Mammary epithelial cell (primary cell): ENCODE measurements at regions not wholly inside any gene's neighbourhood (a gene's known extent, or its start where the extent isn't known, plus 50 kb on each side); places are given as distances from the start of the nearest gene placed in this dataset.

Source experiments
- EZH2 ChIP-seq: IDR thresholded peaks from 2 replicates; pipeline ENCODE4 v1.6.1; 2012; ENCODE audit warnings: low read length, inconsistent platforms, borderline replicate concordance
- TF ChIP-seq, protein P1 (sequence below), 2 donors: IDR thresholded peaks in 1 of 2; conservative IDR thresholded peaks in 1 of 2; 2 replicates each; pipeline ENCODE4 v1.5.1; 2011 to 2012; ENCODE audit warnings: inconsistent platforms in 2 of 2, low read length in 2 of 2, mild to moderate bottlenecking in 2 of 2, control low read depth in 1 of 2, low read depth in 1 of 2; ENCODE audit not compliant: insufficient read depth in 1 of 2; ENCODE audit errors: extremely low read depth in 1 of 2

DNA sequence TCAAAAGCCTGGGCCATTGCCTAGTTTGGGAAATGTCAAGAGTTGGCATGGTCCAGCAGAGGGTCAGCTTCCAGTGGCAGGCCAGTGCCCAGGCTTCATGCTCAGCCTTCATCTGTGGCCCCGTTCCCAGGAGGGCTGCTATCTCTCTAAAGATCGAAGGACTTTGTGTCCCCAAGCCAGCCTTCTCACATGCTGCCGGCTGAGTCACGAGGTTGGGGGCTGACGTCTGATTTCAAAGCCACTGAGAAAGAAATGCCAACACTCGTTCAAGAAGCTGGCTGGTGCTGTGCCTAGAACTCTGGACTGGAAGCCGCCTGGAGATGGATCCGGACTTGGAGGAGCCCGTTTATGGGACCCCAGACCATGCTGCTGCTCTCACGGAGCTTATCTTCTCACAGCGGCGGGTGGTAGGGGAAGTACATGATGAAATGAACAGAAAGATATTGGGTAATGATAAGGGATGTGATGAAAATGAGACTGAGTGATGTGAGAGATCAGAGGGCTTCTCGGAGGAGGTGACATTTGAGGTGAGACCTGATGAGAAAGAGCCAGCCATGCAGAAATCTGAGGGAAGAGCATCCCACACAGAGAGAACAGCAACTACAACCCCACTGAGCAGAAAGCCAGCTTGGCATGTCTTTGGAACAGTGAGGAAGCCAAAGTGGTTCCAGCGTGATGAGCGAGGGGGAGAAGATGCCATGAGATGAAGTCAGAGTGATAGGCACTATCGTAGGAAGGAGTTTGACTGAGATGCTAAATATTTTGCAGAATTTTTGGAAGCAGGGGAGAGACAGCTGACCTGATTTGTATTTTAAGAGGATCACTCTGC lies 54.9 kb upstream of the BOD1 start:
- no peak for TF ChIP-seq EZH2
- TF ChIP-seq, protein P1, sequence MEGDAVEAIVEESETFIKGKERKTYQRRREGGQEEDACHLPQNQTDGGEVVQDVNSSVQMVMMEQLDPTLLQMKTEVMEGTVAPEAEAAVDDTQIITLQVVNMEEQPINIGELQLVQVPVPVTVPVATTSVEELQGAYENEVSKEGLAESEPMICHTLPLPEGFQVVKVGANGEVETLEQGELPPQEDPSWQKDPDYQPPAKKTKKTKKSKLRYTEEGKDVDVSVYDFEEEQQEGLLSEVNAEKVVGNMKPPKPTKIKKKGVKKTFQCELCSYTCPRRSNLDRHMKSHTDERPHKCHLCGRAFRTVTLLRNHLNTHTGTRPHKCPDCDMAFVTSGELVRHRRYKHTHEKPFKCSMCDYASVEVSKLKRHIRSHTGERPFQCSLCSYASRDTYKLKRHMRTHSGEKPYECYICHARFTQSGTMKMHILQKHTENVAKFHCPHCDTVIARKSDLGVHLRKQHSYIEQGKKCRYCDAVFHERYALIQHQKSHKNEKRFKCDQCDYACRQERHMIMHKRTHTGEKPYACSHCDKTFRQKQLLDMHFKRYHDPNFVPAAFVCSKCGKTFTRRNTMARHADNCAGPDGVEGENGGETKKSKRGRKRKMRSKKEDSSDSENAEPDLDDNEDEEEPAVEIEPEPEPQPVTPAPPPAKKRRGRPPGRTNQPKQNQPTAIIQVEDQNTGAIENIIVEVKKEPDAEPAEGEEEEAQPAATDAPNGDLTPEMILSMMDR (conservative IDR thresholded peaks at IDR 0.05 in 1 of 2, IDR thresholded peaks at IDR 0.05 in 1 of 2; ENCODE audit: extremely low read depth in 1 of 2, insufficient read depth in 1 of 2, low read depth in 1 of 2, low read length in 2 of 2): no peak
